H1 (cell line): ENCODE measurements at regions not wholly inside any gene's neighbourhood (a gene's known extent, or its start where the extent isn't known, plus 50 kb on each side); places are given as distances from the start of the nearest gene placed in this dataset.

Experiments used
- CTCF ChIA-PET: fragments of 300-600 bp; sonication (Branson Sonifier 250); formaldehyde crosslinking; loops from one replicate; lab custom pipeline; 2021; ENCODE audit not compliant: partially characterized antibody; lab: Charles Lee
- POLR2A ChIA-PET: fragments of 300-600 bp; sonication (Branson Sonifier 250); formaldehyde crosslinking; loops from one replicate; lab custom pipeline; 2021; ENCODE audit warnings: inconsistent platforms; ENCODE audit not compliant: partially characterized antibody; lab: Charles Lee
- DNase-seq, 2 experiments: peaks; one replicate each; pipeline versions ENCODE4 v3.0.0 to v3.0.0-alpha.2; 2010 to 2022; ENCODE audit warnings: low spot score in 2 of 2, low read depth in 1 of 2, mixed read lengths in 1 of 2
- FAIRE-seq: peaks from 2 replicates; lab custom pipeline; 2011; peaks lifted over from hg19 to GRCh38; lab: Jason Lieb, UNC
- H2AFZ ChIP-seq: 2 replicates; pipeline ENCODE4 v1.8.1; 2012; ENCODE audit warnings: low read length, inconsistent platforms
- H2AK5ac ChIP-seq: 2 replicates; pipeline ENCODE4 v1.6.1; 2013; ENCODE audit warnings: low read depth, low read length
- H2BK120ac ChIP-seq: replicated peaks from 2 replicates; pipeline ENCODE3; 2013; ENCODE audit warnings: low read depth, low read length, inconsistent platforms
- H2BK12ac ChIP-seq: 2 replicates; pipeline ENCODE4 v1.6.1; 2013; ENCODE audit warnings: low read depth, low read length
- H2BK15ac ChIP-seq: 2 replicates; pipeline ENCODE4 v1.6.1; 2013; ENCODE audit warnings: low read length
- H2BK20ac ChIP-seq: 2 replicates; pipeline ENCODE4 v1.6.1; 2013; ENCODE audit warnings: low read length
- H2BK5ac ChIP-seq: 2 replicates; pipeline ENCODE4 v1.6.1; 2013; ENCODE audit warnings: low read depth, low read length
- H3K14ac ChIP-seq: 2 replicates; pipeline ENCODE4 v1.6.1; 2013; ENCODE audit warnings: inconsistent platforms; ENCODE audit not compliant: insufficient read length
- H3K18ac ChIP-seq: 2 replicates; pipeline ENCODE4 v1.6.1; 2013; ENCODE audit warnings: low read length; ENCODE audit errors: extremely low read depth
- H3K23ac ChIP-seq: 2 replicates; pipeline ENCODE4 v1.6.1; 2013; ENCODE audit warnings: inconsistent platforms; ENCODE audit not compliant: insufficient read length
- H3K23me2 ChIP-seq: 2 replicates; pipeline ENCODE4 v1.6.1; 2013; ENCODE audit warnings: low read depth, low read length
- H3K27ac ChIP-seq: 2 replicates; pipeline ENCODE4 v1.6.1; 2011; ENCODE audit warnings: low read depth, low read length, inconsistent platforms
- H3K27me3 ChIP-seq, 4 experiments: replicated peaks in 1 of 4; 1 replicate in 1 of 4; 2 replicates in 3 of 4; pipeline versions ENCODE4 v1.6.1 to v1.8.1; 2011 to 2013; ENCODE audit warnings: low read length in 3 of 4, mild to moderate bottlenecking in 3 of 4, inconsistent platforms in 2 of 4, mixed read lengths in 2 of 4, moderate library complexity in 1 of 4; ENCODE audit not compliant: control insufficient read depth in 3 of 4, insufficient read depth in 3 of 4; ENCODE audit errors: extremely low read depth in 1 of 4
- H3K36me3 ChIP-seq, 4 experiments: 2 replicates each; pipeline versions ENCODE4 v1.6.1 to v1.8.1; 2011 to 2013; ENCODE audit warnings: mild to moderate bottlenecking in 4 of 4, low read length in 3 of 4, moderate library complexity in 2 of 4, control low read depth in 1 of 4, inconsistent platforms in 1 of 4; ENCODE audit not compliant: insufficient read depth in 4 of 4, control insufficient read depth in 2 of 4
- H3K4ac ChIP-seq: replicated peaks from 2 replicates; pipeline ENCODE3; 2013; ENCODE audit warnings: low read length, low read depth, mixed read lengths, inconsistent platforms; ENCODE audit not compliant: insufficient read length
- H3K4me1 ChIP-seq, 4 experiments: replicated peaks in 1 of 4; 1 replicate in 1 of 4; 2 replicates in 3 of 4; pipeline versions ENCODE4 v1.6.1 to v1.8.1; 2011 to 2013; ENCODE audit warnings: low read length in 3 of 4, inconsistent platforms in 2 of 4, mixed read lengths in 1 of 4; ENCODE audit not compliant: insufficient read depth in 4 of 4, control insufficient read depth in 3 of 4
- H3K4me2 ChIP-seq, 2 experiments: 2 replicates each; pipeline versions ENCODE4 v1.6.1 to v1.8.1; 2011 to 2013; ENCODE audit warnings: low read depth in 2 of 2, low read length in 2 of 2, control low read depth in 1 of 2, inconsistent platforms in 1 of 2, mild to moderate bottlenecking in 1 of 2; ENCODE audit not compliant: insufficient read depth in 1 of 2
- H3K4me3 ChIP-seq, 4 experiments: fragments of 200-600, 300-600 bp in 1 of 4; sonication (generic), shearing (Covaris generic), sonication (Bioruptor Twin) in 1 of 4; 2 replicates each; pipeline versions ENCODE4 v1.5.1 to v1.8.1; 2011 to 2016; ENCODE audit warnings: low read length in 4 of 4, low read depth in 3 of 4, control low read depth in 2 of 4, inconsistent platforms in 2 of 4, mild to moderate bottlenecking in 2 of 4, mixed read lengths in 1 of 4, moderate library complexity in 1 of 4; ENCODE audit not compliant: insufficient read depth in 2 of 4; ENCODE audit errors: extremely low read depth in 1 of 4
- H3K56ac ChIP-seq: replicated peaks from 2 replicates; pipeline ENCODE3; 2013; ENCODE audit warnings: low read depth, mild to moderate bottlenecking, mixed read lengths, low read length, inconsistent platforms; ENCODE audit not compliant: insufficient read length
- H3K79me1 ChIP-seq: 2 replicates; pipeline ENCODE4 v1.6.1; 2013; ENCODE audit warnings: low read depth, low read length, control low read depth
- H3K79me2 ChIP-seq, 2 experiments: 2 replicates each; pipeline versions ENCODE4 v1.6.1 to v1.8.1; 2012 to 2013; ENCODE audit warnings: low read length in 2 of 2, mild to moderate bottlenecking in 2 of 2, inconsistent platforms in 1 of 2; ENCODE audit not compliant: insufficient read depth in 2 of 2, control insufficient read depth in 1 of 2
- H3K9ac ChIP-seq, 4 experiments: replicated peaks in 1 of 4; 1 replicate in 1 of 4; 2 replicates in 3 of 4; pipeline versions ENCODE4 v1.6.1 to v1.8.1; 2011 to 2013; ENCODE audit warnings: low read depth in 3 of 4, low read length in 3 of 4, control low read depth in 2 of 4, mild to moderate bottlenecking in 2 of 4, moderate library complexity in 2 of 4, inconsistent platforms in 1 of 4; ENCODE audit errors: extremely low read depth in 1 of 4
- H3K9me3 ChIP-seq, 2 experiments: 2 replicates each; pipeline versions ENCODE4 v1.6.1 to v1.8.1; 2012 to 2013; ENCODE audit warnings: mild to moderate bottlenecking in 2 of 2, moderate library complexity in 2 of 2, control low read depth in 1 of 2, inconsistent platforms in 1 of 2, low read depth in 1 of 2, low read length in 1 of 2, mixed read lengths in 1 of 2; ENCODE audit not compliant: insufficient read depth in 2 of 2
- H4K20me1 ChIP-seq, 2 experiments: replicated peaks in 1 of 2; 2 replicates each; pipeline versions ENCODE3 to v1.8.1; 2011 to 2013; ENCODE audit warnings: inconsistent platforms in 2 of 2, low read length in 2 of 2, mild to moderate bottlenecking in 1 of 2; ENCODE audit not compliant: insufficient read depth in 2 of 2, control insufficient read depth in 1 of 2
- H4K5ac ChIP-seq: 2 replicates; pipeline ENCODE4 v1.6.1; 2013; ENCODE audit warnings: low read length, low read depth, mixed read lengths, inconsistent platforms; ENCODE audit not compliant: insufficient read length
- H4K8ac ChIP-seq: 2 replicates; pipeline ENCODE4 v1.8.0; 2013; ENCODE audit warnings: mild to moderate bottlenecking, moderate library complexity, low read length, inconsistent platforms; ENCODE audit not compliant: insufficient read depth; ENCODE audit errors: extremely low read depth
- H4K91ac ChIP-seq: replicated peaks from 2 replicates; pipeline ENCODE3; 2013; ENCODE audit warnings: low read length, mixed read lengths, inconsistent platforms; ENCODE audit not compliant: insufficient read length
- ATF3 ChIP-seq: IDR thresholded peaks from 2 replicates; pipeline ENCODE4 v1.6.1; 2011; ENCODE audit warnings: low read depth, mild to moderate bottlenecking, low read length; ENCODE audit not compliant: insufficient read depth
- BACH1 ChIP-seq: IDR thresholded peaks from 2 replicates; pipeline ENCODE4 v1.6.1; 2012; ENCODE audit warnings: low read length, improper control_type of control experiment
- BRCA1 ChIP-seq: IDR thresholded peaks from 2 replicates; pipeline ENCODE4 v1.6.1; 2012; ENCODE audit warnings: low read depth, low read length, improper control_type of control experiment
- GTF2F1 ChIP-seq: IDR thresholded peaks from 2 replicates; pipeline ENCODE4 v1.6.1; 2012; ENCODE audit warnings: low read depth, low read length, improper control_type of control experiment, borderline replicate concordance
- KDM4A ChIP-seq: IDR thresholded peaks from one replicate; pipeline ENCODE4 v1.7.1; 2012; ENCODE audit warnings: low read depth, mild to moderate bottlenecking, moderate library complexity, low read length, inconsistent platforms; ENCODE audit not compliant: severe bottlenecking
- POLR2AphosphoS5 ChIP-seq: IDR thresholded peaks from 2 replicates; pipeline ENCODE4 v1.6.1; 2011; ENCODE audit warnings: low read depth, low read length
- POU5F1 ChIP-seq: IDR thresholded peaks from 2 replicates; pipeline ENCODE4 v1.6.1; 2011; ENCODE audit warnings: low read depth, mild to moderate bottlenecking, low read length, moderate library complexity
- RBBP5 ChIP-seq: IDR thresholded peaks from 2 replicates; pipeline ENCODE4 v1.7.1; 2012; ENCODE audit warnings: low read depth, mild to moderate bottlenecking, inconsistent platforms, low read length, moderate library complexity, borderline replicate concordance
- RFX5 ChIP-seq: IDR thresholded peaks from 2 replicates; pipeline ENCODE4 v1.6.1; 2011; ENCODE audit warnings: low read depth, low read length, improper control_type of control experiment, borderline replicate concordance
- SUZ12 ChIP-seq: fragments of 200-600 bp; sonication (generic); IDR thresholded peaks from 2 replicates; pipeline ENCODE4 v1.6.1; 2012; ENCODE audit warnings: mild to moderate bottlenecking, inconsistent platforms, low read length, moderate library complexity, mixed read lengths
- TCF12 ChIP-seq: IDR thresholded peaks from 2 replicates; pipeline ENCODE4 v1.6.1; 2011; ENCODE audit warnings: low read depth, mild to moderate bottlenecking, low read length
- USF2 ChIP-seq: IDR thresholded peaks from 2 replicates; pipeline ENCODE4 v1.6.1; 2011; ENCODE audit warnings: low read length, improper control_type of control experiment
- WGBS, 2 experiments: shearing (Covaris generic) in 1 of 2; methylation state at CpG; one replicate each; pipeline versions ENCODE4 v1.1.6 to v1.1.7; 2013 to 2015; ENCODE audit warnings: low lambda C conversion rate in 2 of 2, mixed read lengths in 2 of 2, inconsistent platforms in 1 of 2, low coverage in 1 of 2, missing lambda C conversion rate in 1 of 2; ENCODE audit not compliant: insufficient replicate concordance in 2 of 2, insufficient coverage in 1 of 2, insufficient read length in 1 of 2; ENCODE audit errors: extremely low coverage in 1 of 2, missing lambda C conversion rate in 1 of 2; 5-methylcytosine and 5-hydroxymethylcytosine counted together

GRCh38 chr6:4319981-4320683 is 184.8 kb upstream of the ECI2 start:
- 90% methylated on average over 4 of the region's 4 CpGs; no CpG with 5 or more reads in 1 of the 2 experiments for WGBS, 2 experiments
- Histone ChIP-seq H4K20me1 (no peaks in the 10 kb centered on the region), H3K36me3 (no peaks in the 10 kb centered on the region), H2BK120ac (no peak overlapping the region), H3K4me3 (no peak overlapping the region), H3K4ac (no peak overlapping the region), H3K23me2 (no peaks in the 10 kb centered on the region), H3K23ac (no peak overlapping the region), H3K9ac (no peak overlapping the region), H3K18ac (no peak overlapping the region), H3K27me3 (peaks cover 0 to 3% (median 0%) of the 10 kb centered on the region in 4 experiments; a peak in 1 of 7 replicates), H3K79me2 (no peaks in the 10 kb centered on the region), H2AFZ (no peak overlapping the region), H2BK15ac (no peak overlapping the region), H2BK5ac (no peak overlapping the region), H4K5ac (no peak overlapping the region), H4K8ac (no peak overlapping the region), H2BK12ac (no peak overlapping the region), H3K27ac (no peak overlapping the region), H3K4me1 (peaks cover 4 to 12% (median 7%) of the 10 kb centered on the region in 4 experiments; a peak in 4 of 7 replicates), H3K79me1 (no peaks in the 10 kb centered on the region), H2AK5ac (no peak overlapping the region), H3K14ac (no peak overlapping the region), H3K4me2 (no peak overlapping the region), H4K91ac (no peak overlapping the region), H3K9me3 (no peaks in the 10 kb centered on the region), H3K56ac (no peak overlapping the region), H2BK20ac (no peak overlapping the region)
- DNase-seq, result no peak
- CTCF ChIA-PET, result interaction anchor here (0.6 to 1.6 kb wide), 5 partner anchors 10 to 427 kb away, joined by 3 to 7 read pairs (median 3); no protein-coding TSS in a partner anchor
- POLR2A ChIA-PET, result no interaction called here
- FAIRE-seq, result no peak
- TF ChIP-seq BACH1 (no peak), RFX5 (no peak), SUZ12 (no peak), POU5F1 (no peak), RBBP5 (no peak), TCF12 (no peak), KDM4A (no peak), ATF3 (no peak), POLR2AphosphoS5 (no peak), BRCA1 (no peak), GTF2F1 (no peak), USF2 (no peak)
